ENCODE measurements at regions not wholly inside any gene's neighbourhood (a gene's known extent, or its start where the extent isn't known, plus 50 kb on each side); places are given as distances from the start of the nearest gene placed in this dataset.

GRCh38 chr7:10211016-10211415 lies 762.7 kb upstream of the PHF14 start:
- Histone ChIP-seq H3K9me3 (ENCODE audit: severe bottlenecking) (no peaks in the 10 kb centered on the region), H3K36me3 (no peaks in the 10 kb centered on the region), H3K4me3 (ENCODE audit: low read depth, low read length) (no peak overlapping the region), H3K27ac (no peak overlapping the region), H3K27me3 (ENCODE audit: insufficient read depth, low read depth, severe bottlenecking) (no peaks in the 10 kb centered on the region)
- TF ChIP-seq, protein P1, sequence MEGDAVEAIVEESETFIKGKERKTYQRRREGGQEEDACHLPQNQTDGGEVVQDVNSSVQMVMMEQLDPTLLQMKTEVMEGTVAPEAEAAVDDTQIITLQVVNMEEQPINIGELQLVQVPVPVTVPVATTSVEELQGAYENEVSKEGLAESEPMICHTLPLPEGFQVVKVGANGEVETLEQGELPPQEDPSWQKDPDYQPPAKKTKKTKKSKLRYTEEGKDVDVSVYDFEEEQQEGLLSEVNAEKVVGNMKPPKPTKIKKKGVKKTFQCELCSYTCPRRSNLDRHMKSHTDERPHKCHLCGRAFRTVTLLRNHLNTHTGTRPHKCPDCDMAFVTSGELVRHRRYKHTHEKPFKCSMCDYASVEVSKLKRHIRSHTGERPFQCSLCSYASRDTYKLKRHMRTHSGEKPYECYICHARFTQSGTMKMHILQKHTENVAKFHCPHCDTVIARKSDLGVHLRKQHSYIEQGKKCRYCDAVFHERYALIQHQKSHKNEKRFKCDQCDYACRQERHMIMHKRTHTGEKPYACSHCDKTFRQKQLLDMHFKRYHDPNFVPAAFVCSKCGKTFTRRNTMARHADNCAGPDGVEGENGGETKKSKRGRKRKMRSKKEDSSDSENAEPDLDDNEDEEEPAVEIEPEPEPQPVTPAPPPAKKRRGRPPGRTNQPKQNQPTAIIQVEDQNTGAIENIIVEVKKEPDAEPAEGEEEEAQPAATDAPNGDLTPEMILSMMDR (IDR thresholded peaks at IDR 0.05; ENCODE audit: low read depth, low read length), result no peak
- no peak for DNase-seq

DNA sequence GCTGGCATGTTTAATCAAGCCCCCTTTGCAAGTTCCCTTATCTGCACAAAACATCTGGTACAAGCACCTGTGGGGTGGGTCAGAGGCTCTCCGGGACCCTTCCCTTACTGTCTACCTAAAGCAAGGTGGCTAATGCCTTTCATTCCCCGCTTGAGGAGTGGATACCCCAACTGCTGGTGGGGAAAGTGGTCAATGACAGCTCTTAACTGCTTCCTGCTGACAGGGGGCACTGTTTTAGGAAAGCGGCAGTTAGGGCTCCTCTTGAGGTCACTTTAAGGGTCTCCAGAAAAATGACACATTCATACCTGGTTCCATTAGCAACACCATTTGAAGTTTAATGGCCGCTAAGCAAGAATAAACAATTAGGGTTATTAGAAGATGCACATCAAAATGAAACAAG lies 761.8 kb upstream of the PHF14 start:
- TF ChIP-seq, protein P1 (IDR thresholded peaks at IDR 0.05; ENCODE audit: low read depth, low read length), result no peak
- no peak for DNase-seq
- H3K27me3 ChIP-seq (ENCODE audit: insufficient read depth, low read depth, severe bottlenecking), result no peaks in the 10 kb centered on the region
- no peak overlapping the region for H3K4me3 ChIP-seq (ENCODE audit: low read depth, low read length)
- no peaks in the 10 kb centered on the region for H3K36me3 ChIP-seq
- no peak overlapping the region for H3K27ac ChIP-seq
- no peaks in the 10 kb centered on the region for H3K9me3 ChIP-seq (ENCODE audit: severe bottlenecking)

- DNase-seq, result no peak
- TF ChIP-seq, protein P1 (IDR thresholded peaks at IDR 0.05; ENCODE audit: low read depth, low read length), result no peak
- Histone ChIP-seq H3K27me3 (ENCODE audit: insufficient read depth, low read depth, severe bottlenecking) (no peaks in the 10 kb centered on the region), H3K4me3 (ENCODE audit: low read depth, low read length) (no peak overlapping the region), H3K9me3 (ENCODE audit: severe bottlenecking) (no peaks in the 10 kb centered on the region), H3K36me3 (no peaks in the 10 kb centered on the region), H3K27ac (no peak overlapping the region)
Measured at GRCh38 chr7:10212649-10213048, 761.0 kb upstream of the PHF14 start.

DNA sequence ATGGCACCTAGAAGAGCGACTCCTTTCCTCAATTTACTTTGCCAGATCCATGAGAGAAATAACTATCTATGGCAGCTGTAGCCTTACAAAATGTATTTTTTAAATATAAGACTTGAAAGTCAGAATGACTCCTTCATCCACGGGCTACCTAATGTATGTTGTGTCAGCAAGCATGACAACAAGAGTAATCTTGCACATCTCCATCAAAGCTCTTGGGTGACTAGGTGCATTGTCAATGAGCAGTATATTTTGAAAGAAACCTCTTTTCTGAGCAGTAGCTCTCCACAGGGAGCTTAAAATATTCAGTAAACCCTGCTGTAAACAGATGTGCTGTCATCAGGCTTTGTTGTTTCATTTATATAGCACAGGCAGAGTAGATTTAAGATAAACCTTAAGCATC lies 757.2 kb upstream of the PHF14 start:
- H3K27me3 ChIP-seq (ENCODE audit: insufficient read depth, low read depth, severe bottlenecking), result no peaks in the 10 kb centered on the region
- no peaks in the 10 kb centered on the region for H3K9me3 ChIP-seq (ENCODE audit: severe bottlenecking)
- no peak for DNase-seq
- H3K4me3 ChIP-seq (ENCODE audit: low read depth, low read length), result no peak overlapping the region
- TF ChIP-seq, protein P1 (IDR thresholded peaks at IDR 0.05; ENCODE audit: low read depth, low read length), result no peak
- no peak overlapping the region for H3K27ac ChIP-seq
- H3K36me3 ChIP-seq, result no peaks in the 10 kb centered on the region

GRCh38 chr7:10221084-10221483 lies 752.6 kb upstream of the PHF14 start:
- no peak for DNase-seq
- Histone ChIP-seq H3K4me3 (ENCODE audit: low read depth, low read length) (no peak overlapping the region), H3K9me3 (ENCODE audit: severe bottlenecking) (no peaks in the 10 kb centered on the region), H3K27me3 (ENCODE audit: insufficient read depth, low read depth, severe bottlenecking) (no peaks in the 10 kb centered on the region), H3K36me3 (no peaks in the 10 kb centered on the region), H3K27ac (no peak overlapping the region)
- TF ChIP-seq, protein P1 (IDR thresholded peaks at IDR 0.05; ENCODE audit: low read depth, low read length), result no peak

DNA sequence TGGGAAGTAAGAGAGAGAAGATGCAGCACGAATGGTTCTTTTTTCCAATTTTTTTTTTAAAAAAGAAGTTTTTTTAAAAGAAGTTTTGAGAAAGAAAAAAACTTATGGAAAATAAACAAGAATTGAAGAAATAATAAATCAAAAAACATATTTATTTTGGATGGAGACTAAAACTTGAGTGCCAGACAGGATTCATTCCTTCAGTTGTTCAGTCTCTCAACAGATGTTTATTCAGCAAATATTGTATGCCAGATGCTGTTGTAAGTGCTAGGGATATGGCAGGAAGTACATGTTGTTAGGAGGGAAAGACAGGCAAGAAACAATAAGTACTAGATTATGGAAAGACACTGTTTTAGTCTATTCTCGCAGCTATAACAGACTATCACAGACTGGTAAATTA lies 750.7 kb upstream of the PHF14 start:
- H3K4me3 ChIP-seq (ENCODE audit: low read depth, low read length), result no peak overlapping the region
- H3K27me3 ChIP-seq (ENCODE audit: insufficient read depth, low read depth, severe bottlenecking), result no peaks in the 10 kb centered on the region
- H3K27ac ChIP-seq, result no peak overlapping the region
- no peaks in the 10 kb centered on the region for H3K9me3 ChIP-seq (ENCODE audit: severe bottlenecking)
- DNase-seq, result no peak
- TF ChIP-seq, protein P1 (IDR thresholded peaks at IDR 0.05; ENCODE audit: low read depth, low read length), result no peak
- H3K36me3 ChIP-seq, result no peaks in the 10 kb centered on the region
